ENCODE measurements at regions not wholly inside any gene's neighbourhood (a gene's known extent, or its start where the extent isn't known, plus 50 kb on each side); places are given as distances from the start of the nearest gene placed in this dataset.
A peak's percentile ranks its signal among the peaks of the same experiment; 100 is the strongest.

DNA sequence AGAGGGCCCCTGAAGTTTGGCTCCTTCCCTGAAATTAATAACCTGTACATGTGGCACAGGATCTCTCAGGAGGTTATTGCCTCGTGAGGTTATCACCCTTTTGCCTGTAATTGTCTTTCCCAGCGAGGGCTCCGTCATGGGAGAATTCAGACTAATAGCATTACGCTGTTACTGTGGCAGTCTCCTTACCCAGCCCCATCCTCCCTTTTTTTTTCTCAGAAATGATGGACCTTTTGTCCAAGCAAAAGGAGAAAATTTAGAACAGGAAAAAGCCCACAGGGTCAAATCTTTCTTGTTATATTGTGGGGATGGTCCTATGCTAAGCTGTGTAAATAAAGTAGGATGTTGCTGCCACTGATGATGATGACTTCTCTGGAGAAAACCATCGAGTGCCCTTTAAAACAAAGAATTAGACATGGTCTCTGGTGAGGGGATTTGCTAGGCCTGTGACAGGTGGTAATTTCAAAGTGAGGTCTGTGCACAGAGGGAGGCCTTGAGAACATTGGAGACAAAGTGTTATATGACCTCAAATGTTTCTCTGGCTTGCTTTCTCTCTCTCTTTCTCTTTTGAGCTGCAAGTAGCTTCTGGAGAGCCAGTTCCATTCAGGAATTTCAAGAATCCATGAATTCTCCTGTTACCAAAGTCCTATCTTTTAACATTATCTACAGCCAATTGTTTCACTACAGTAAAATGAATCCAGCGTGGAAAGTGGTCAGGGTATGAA, 357.2 kb downstream of the BMP4 start:
- intact Hi-C loops (cut with micrococcal nuclease; ENCODE audit: unreplicated experiment): no loop called here
- POLR2A ChIA-PET (ENCODE audit: unreplicated experiment): no interaction called here

DNA sequence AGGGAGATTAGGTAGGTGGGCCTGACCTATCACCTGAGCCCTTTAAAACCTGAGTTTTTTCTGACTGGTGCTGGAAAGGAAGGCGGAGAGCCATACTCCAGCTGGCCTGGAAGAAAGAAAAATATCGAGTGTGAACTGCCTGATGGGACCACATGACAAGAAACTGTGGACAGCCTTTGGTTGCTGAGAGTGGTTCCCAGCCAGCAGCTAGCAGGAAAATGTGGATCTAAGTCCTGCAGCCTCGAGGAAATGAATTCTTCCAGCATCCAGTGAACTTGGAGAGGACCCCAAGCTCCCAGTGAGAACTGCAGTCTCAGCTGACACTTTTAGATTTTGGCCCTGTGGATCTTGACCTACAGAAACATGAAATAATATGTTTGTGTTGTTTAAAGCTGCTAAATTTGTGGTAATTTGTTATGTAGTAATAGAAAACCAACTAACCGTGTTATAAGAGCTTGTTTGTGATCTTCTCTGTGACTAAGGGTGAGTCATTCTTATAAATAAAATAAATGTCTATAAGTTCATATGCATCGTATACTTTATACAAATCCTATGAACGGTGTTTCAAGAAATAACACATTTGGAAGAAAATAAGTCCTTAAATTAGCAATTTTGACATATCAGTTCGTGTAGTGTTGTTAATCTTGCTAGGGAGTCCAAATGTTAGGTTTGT, 359.6 kb downstream of the BMP4 start:
- no peaks in the 10 kb centered on the region; the same call in 1 of the 2 replicates for H3K4me1 ChIP-seq (replicated peaks; ENCODE audit: insufficient read depth)
- no peak overlapping the region for H3K27ac ChIP-seq
- intact Hi-C loops (cut with micrococcal nuclease; ENCODE audit: unreplicated experiment): no loop called here
- no peaks in the 10 kb centered on the region for H3K36me3 ChIP-seq (ENCODE audit: low read depth)
- no peaks in the 10 kb centered on the region for H3K9me3 ChIP-seq (ENCODE audit: insufficient read depth, low read depth)
- DNase-seq: no peak
- no peak for TF ChIP-seq EZH2 (IDR thresholded peaks at IDR 0.05; ENCODE audit: low read depth)
- TF ChIP-seq, protein P1, sequence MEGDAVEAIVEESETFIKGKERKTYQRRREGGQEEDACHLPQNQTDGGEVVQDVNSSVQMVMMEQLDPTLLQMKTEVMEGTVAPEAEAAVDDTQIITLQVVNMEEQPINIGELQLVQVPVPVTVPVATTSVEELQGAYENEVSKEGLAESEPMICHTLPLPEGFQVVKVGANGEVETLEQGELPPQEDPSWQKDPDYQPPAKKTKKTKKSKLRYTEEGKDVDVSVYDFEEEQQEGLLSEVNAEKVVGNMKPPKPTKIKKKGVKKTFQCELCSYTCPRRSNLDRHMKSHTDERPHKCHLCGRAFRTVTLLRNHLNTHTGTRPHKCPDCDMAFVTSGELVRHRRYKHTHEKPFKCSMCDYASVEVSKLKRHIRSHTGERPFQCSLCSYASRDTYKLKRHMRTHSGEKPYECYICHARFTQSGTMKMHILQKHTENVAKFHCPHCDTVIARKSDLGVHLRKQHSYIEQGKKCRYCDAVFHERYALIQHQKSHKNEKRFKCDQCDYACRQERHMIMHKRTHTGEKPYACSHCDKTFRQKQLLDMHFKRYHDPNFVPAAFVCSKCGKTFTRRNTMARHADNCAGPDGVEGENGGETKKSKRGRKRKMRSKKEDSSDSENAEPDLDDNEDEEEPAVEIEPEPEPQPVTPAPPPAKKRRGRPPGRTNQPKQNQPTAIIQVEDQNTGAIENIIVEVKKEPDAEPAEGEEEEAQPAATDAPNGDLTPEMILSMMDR (conservative IDR thresholded peaks at IDR 0.05): no peak
- H2AFZ ChIP-seq: no peak overlapping the region
- ChIA-PET CTCF (no interaction called here), POLR2A (ENCODE audit: unreplicated experiment) (no interaction called here)
- no peaks in the 10 kb centered on the region for H3F3A ChIP-seq (ENCODE audit: insufficient read depth, low read depth)
- H3K4me3 ChIP-seq: no peak overlapping the region
- H3K79me2 ChIP-seq (ENCODE audit: low read depth): no peaks in the 10 kb centered on the region
- H3K9me2 ChIP-seq (ENCODE audit: insufficient read depth): no peaks in the 10 kb centered on the region
- no TSS peak for BruUV-seq (replicated peaks)
- no peaks in the 10 kb centered on the region for H4K20me1 ChIP-seq (ENCODE audit: insufficient read depth)
- H3K27me3 ChIP-seq (ENCODE audit: insufficient read depth, low read depth): no peaks in the 10 kb centered on the region
- H3K4me2 ChIP-seq: peak overlapping the region; percentile 31; the same call in 1 of the 2 replicates

More for the DNA sequence above, 357.2 kb downstream of the BMP4 start:
- Histone ChIP-seq H2AFZ (no peak overlapping the region), H3K79me2 (ENCODE audit: low read depth) (no peaks in the 10 kb centered on the region), H3K36me3 (ENCODE audit: low read depth) (no peaks in the 10 kb centered on the region), H4K20me1 (ENCODE audit: insufficient read depth) (no peaks in the 10 kb centered on the region), H3K27ac (no peak overlapping the region), H3K27me3 (ENCODE audit: insufficient read depth, low read depth) (no peaks in the 10 kb centered on the region), H3K4me2 (no peak overlapping the region), H3K4me1 (replicated peaks; ENCODE audit: insufficient read depth) (no peaks in the 10 kb centered on the region; the same call in 1 of the 2 replicates), H3F3A (ENCODE audit: insufficient read depth, low read depth) (no peaks in the 10 kb centered on the region), H3K9me3 (ENCODE audit: insufficient read depth, low read depth) (no peaks in the 10 kb centered on the region), H3K9me2 (ENCODE audit: insufficient read depth) (no peaks in the 10 kb centered on the region), H3K4me3 (no peak overlapping the region)
- TF ChIP-seq, protein P1 (conservative IDR thresholded peaks at IDR 0.05): no peak
- CTCF ChIA-PET: no interaction called here
- no peak for DNase-seq
- BruUV-seq (replicated peaks): no TSS peak

DNA sequence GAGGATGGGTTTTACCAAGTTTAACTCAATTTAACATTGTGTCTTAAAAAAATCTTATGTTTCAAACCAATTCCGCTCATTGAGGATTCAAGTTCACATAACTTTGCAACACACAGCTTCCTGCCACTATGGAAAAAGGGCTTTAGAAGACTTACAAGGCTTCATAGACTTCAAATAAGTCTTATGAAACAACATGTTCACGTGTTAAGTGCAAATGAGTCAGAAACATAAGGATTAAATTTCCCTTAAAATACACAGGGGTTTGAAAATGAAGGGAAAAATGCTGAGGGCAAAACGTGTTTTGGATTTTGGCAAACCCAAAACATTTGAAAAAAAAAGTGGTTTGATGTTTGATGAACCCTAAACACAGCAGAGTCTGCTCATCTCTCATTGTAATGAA, 364.8 kb downstream of the BMP4 start:
- CTCF ChIA-PET: no interaction called here
- intact Hi-C loops (cut with micrococcal nuclease; ENCODE audit: unreplicated experiment): no loop called here
- no peaks in the 10 kb centered on the region for H3F3A ChIP-seq (ENCODE audit: insufficient read depth, low read depth)
- no peaks in the 10 kb centered on the region for H3K9me2 ChIP-seq (ENCODE audit: insufficient read depth)
- H3K9me3 ChIP-seq (ENCODE audit: insufficient read depth, low read depth): no peaks in the 10 kb centered on the region
- H3K79me2 ChIP-seq (ENCODE audit: low read depth): no peaks in the 10 kb centered on the region
- no peak for DNase-seq
- H4K20me1 ChIP-seq (ENCODE audit: insufficient read depth): no peaks in the 10 kb centered on the region
- BruUV-seq (replicated peaks): no TSS peak
- H3K27ac ChIP-seq: no peak overlapping the region
- H3K4me3 ChIP-seq: no peak overlapping the region
- 0 out of 2 replicates have a peak, but pooled peaks cover 4% of the 10 kb centered on the region for H3K27me3 ChIP-seq (ENCODE audit: insufficient read depth, low read depth)
- no peak overlapping the region for H2AFZ ChIP-seq
- POLR2A ChIA-PET (ENCODE audit: unreplicated experiment): no interaction called here
- H3K36me3 ChIP-seq (ENCODE audit: low read depth): no peaks in the 10 kb centered on the region
- no peak overlapping the region for H3K4me2 ChIP-seq
- H3K4me1 ChIP-seq (replicated peaks; ENCODE audit: insufficient read depth): no peaks in the 10 kb centered on the region; the same call in 1 of the 2 replicates
- TF ChIP-seq EZH2 (IDR thresholded peaks at IDR 0.05; ENCODE audit: low read depth): no peak
- TF ChIP-seq, protein P1 (conservative IDR thresholded peaks at IDR 0.05): no peak
